ENCODE measurements at regions not wholly inside any gene's neighbourhood (a gene's known extent, or its start where the extent isn't known, plus 50 kb on each side); places are given as distances from the start of the nearest gene placed in this dataset.

DNA sequence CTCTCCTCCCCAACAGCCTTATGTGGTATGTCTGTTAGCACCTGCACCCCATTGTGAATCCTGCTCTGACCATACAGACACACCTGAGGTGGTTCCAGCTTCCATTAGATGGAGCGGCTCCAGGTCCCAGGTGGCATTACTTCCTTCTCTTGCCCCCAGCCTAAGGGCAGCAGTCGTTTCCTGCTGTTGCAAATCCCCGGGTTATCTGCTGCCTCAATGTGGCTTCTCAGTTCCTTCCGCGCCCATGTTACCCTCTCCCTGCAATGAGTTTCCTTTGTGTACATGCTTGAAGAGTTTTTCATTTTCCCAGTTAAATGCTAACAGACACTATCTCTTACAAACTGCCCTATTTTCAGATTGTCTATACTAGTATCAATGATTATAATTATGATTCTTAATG is 62.8 kb upstream of the PRKCQ start:
- peaks cover 0 to 3% of the 10 kb centered on the region in 2 experiments; a peak in 1 of 5 replicates for H3K4me1 ChIP-seq (replicated peaks in 1 of 2; ENCODE audit: control insufficient read depth in 2 of 2, insufficient read depth in 2 of 2, low read length in 2 of 2)
- intact Hi-C loops (cut with micrococcal nuclease): no loop called here
- H3K4me3 ChIP-seq: no peak overlapping the region
- H3K9ac ChIP-seq (ENCODE audit: insufficient read depth in 1 of 2, low read depth in 2 of 2, low read length in 2 of 2): no peak overlapping the region
- no peak overlapping the region for H2AFZ ChIP-seq (ENCODE audit: low read depth, low read length)
- ChIA-PET POLR2A (no interaction called here), CTCF (ENCODE audit: low intra/inter-chr PET ratio) (no interaction called here)
- H4K20me1 ChIP-seq (replicated peaks; ENCODE audit: control insufficient read depth, insufficient read depth, low read length): no peaks in the 10 kb centered on the region
- H3K27me3 ChIP-seq (ENCODE audit: control insufficient read depth in 2 of 2, insufficient read depth in 2 of 2, low read length in 2 of 2): peaks cover 6 to 20% of the 10 kb centered on the region in 2 experiments; a peak in 4 of 5 replicates
- H3K9me1 ChIP-seq (ENCODE audit: control insufficient read depth, insufficient read depth, low read length): no peaks in the 10 kb centered on the region
- no peaks in the 10 kb centered on the region for H3K36me3 ChIP-seq (ENCODE audit: control insufficient read depth, insufficient read depth, low read length)
- H3K4me2 ChIP-seq (ENCODE audit: insufficient read depth, low read length): no peak overlapping the region
- no TSS peak for BruUV-seq (replicated peaks)
- no peak for FAIRE-seq
- TF ChIP-seq, protein P1, sequence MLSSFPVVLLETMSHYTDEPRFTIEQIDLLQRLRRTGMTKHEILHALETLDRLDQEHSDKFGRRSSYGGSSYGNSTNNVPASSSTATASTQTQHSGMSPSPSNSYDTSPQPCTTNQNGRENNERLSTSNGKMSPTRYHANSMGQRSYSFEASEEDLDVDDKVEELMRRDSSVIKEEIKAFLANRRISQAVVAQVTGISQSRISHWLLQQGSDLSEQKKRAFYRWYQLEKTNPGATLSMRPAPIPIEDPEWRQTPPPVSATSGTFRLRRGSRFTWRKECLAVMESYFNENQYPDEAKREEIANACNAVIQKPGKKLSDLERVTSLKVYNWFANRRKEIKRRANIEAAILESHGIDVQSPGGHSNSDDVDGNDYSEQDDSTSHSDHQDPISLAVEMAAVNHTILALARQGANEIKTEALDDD (IDR thresholded peaks at IDR 0.05): no peak
- TF ChIP-seq GATAD2B (IDR thresholded peaks at IDR 0.05; ENCODE audit: borderline replicate concordance) (no peak), ZNF184 (CRISPR knock-in tag; IDR thresholded peaks at IDR 0.05) (no peak), ZNF239 (CRISPR knock-in tag; IDR thresholded peaks at IDR 0.05) (no peak), CBX3 (IDR thresholded peaks at IDR 0.05; ENCODE audit: borderline replicate concordance in 1 of 2, low read length in 2 of 2) (no peak), ATF1 (CRISPR knock-in tag; IDR thresholded peaks at IDR 0.05) (no peak), ATF1 (tag; IDR thresholded peaks at IDR 0.05) (no peak), PPARD (CRISPR knock-in tag; IDR thresholded peaks at IDR 0.05) (no peak), ZNF232 (CRISPR knock-in tag; IDR thresholded peaks at IDR 0.05) (no peak), SETDB1 (IDR thresholded peaks at IDR 0.05; ENCODE audit: low read length) (no peak)
- TF ChIP-seq, protein P2, sequence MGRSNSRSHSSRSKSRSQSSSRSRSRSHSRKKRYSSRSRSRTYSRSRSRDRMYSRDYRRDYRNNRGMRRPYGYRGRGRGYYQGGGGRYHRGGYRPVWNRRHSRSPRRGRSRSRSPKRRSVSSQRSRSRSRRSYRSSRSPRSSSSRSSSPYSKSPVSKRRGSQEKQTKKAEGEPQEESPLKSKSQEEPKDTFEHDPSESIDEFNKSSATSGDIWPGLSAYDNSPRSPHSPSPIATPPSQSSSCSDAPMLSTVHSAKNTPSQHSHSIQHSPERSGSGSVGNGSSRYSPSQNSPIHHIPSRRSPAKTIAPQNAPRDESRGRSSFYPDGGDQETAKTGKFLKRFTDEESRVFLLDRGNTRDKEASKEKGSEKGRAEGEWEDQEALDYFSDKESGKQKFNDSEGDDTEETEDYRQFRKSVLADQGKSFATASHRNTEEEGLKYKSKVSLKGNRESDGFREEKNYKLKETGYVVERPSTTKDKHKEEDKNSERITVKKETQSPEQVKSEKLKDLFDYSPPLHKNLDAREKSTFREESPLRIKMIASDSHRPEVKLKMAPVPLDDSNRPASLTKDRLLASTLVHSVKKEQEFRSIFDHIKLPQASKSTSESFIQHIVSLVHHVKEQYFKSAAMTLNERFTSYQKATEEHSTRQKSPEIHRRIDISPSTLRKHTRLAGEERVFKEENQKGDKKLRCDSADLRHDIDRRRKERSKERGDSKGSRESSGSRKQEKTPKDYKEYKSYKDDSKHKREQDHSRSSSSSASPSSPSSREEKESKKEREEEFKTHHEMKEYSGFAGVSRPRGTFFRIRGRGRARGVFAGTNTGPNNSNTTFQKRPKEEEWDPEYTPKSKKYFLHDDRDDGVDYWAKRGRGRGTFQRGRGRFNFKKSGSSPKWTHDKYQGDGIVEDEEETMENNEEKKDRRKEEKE (IDR thresholded peaks at IDR 0.05; ENCODE audit: borderline replicate concordance in 1 of 2, control insufficient read depth in 1 of 2, low read depth in 2 of 2, low read length in 1 of 2): no peak
- no peak for DNase-seq (ENCODE audit: extremely low read depth in 1 of 4, low spot score in 3 of 4)
- H3K9me3 ChIP-seq (replicated peaks; ENCODE audit: control insufficient read depth, insufficient read depth, low read depth, low read length): no peaks in the 10 kb centered on the region
- no peak for ATAC-seq
- WGBS (ENCODE audit: insufficient coverage, low coverage, missing lambda C conversion rate): 2% methylated on average over 5 of the region's 5 CpGs
- H3K79me2 ChIP-seq (ENCODE audit: control insufficient read depth, insufficient read depth, low read length): no peaks in the 10 kb centered on the region
- H3K27ac ChIP-seq (ENCODE audit: extremely low read depth, low read depth, low read length): no peak overlapping the region
- in situ Hi-C loops (cut with MboI): no loop called here
